ENCODE measurements at regions not wholly inside any gene's neighbourhood (a gene's known extent, or its start where the extent isn't known, plus 50 kb on each side); places are given as distances from the start of the nearest gene placed in this dataset.

DNA sequence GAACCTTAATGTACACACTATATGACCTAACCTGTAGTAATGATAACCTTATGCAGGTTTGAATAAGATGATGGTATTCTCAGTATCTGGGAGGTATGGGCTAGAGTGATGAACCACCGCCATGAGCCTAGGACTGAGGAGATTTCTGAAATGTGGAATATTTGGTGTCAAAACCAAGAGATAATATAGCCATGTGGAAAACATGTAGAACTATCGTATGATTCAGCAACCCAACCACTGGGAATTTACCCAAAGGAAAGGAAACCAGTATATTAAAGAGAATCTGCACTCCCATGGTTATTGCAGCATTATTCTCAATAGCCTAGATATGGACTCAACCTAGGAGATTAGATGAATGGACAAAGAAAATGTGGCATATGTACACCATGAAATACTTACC, 271.7 kb upstream of the BTG1 start:
- Histone ChIP-seq H3K4me1 (no peaks in the 10 kb centered on the region), H3K27me3 (no peaks in the 10 kb centered on the region), H3K9me3 (no peaks in the 10 kb centered on the region), H3K9ac (ENCODE audit: low read depth in 2 of 2, low read length in 2 of 2) (no peak overlapping the region), H3K36me3 (no peaks in the 10 kb centered on the region), H3K4me3 (no peak overlapping the region), H3K27ac (no peak overlapping the region)
- no peak for TF ChIP-seq CTCF (IDR thresholded peaks at IDR 0.05)
- no peak for DNase-seq
- intact Hi-C loops (cut with DNase I) = no loop called here

GRCh38 chr12:92416385-92416812, 270.8 kb upstream of the BTG1 start:
- Histone ChIP-seq H3K27ac (no peak overlapping the region), H3K4me1 (no peaks in the 10 kb centered on the region), H3K36me3 (no peaks in the 10 kb centered on the region), H3K9ac (ENCODE audit: low read depth in 2 of 2, low read length in 2 of 2) (no peak overlapping the region), H3K4me3 (no peak overlapping the region), H3K27me3 (no peaks in the 10 kb centered on the region), H3K9me3 (no peaks in the 10 kb centered on the region)
- TF ChIP-seq CTCF (IDR thresholded peaks at IDR 0.05) = no peak
- no peak for DNase-seq
- intact Hi-C loops (cut with DNase I) = no loop called here

- TF ChIP-seq CTCF (IDR thresholded peaks at IDR 0.05) = no peak
- intact Hi-C loops (cut with DNase I) = no loop called here
- Histone ChIP-seq H3K4me3 (no peak overlapping the region), H3K4me1 (no peaks in the 10 kb centered on the region), H3K9me3 (no peaks in the 10 kb centered on the region), H3K36me3 (no peaks in the 10 kb centered on the region), H3K27me3 (no peaks in the 10 kb centered on the region), H3K27ac (no peak overlapping the region), H3K9ac (ENCODE audit: low read depth in 2 of 2, low read length in 2 of 2) (no peak overlapping the region)
- DNase-seq = no peak
Measured at GRCh38 chr12:92414170-92415070, 268.8 kb upstream of the BTG1 start.

GRCh38 chr12:92413286-92413685, 267.6 kb upstream of the BTG1 start:
- TF ChIP-seq CTCF (IDR thresholded peaks at IDR 0.05) = no peak
- H3K36me3 ChIP-seq = no peaks in the 10 kb centered on the region
- no peak for DNase-seq
- no peaks in the 10 kb centered on the region for H3K9me3 ChIP-seq
- H3K27ac ChIP-seq = no peak overlapping the region
- no peaks in the 10 kb centered on the region for H3K27me3 ChIP-seq
- no peak overlapping the region for H3K9ac ChIP-seq (ENCODE audit: low read depth in 2 of 2, low read length in 2 of 2)
- no peak overlapping the region for H3K4me3 ChIP-seq
- no peaks in the 10 kb centered on the region for H3K4me1 ChIP-seq
- intact Hi-C loops (cut with DNase I) = no loop called here

GRCh38 chr12:92412856-92413255, 267.2 kb upstream of the BTG1 start:
- Histone ChIP-seq H3K9ac (ENCODE audit: low read depth in 2 of 2, low read length in 2 of 2) (no peak overlapping the region), H3K27me3 (no peaks in the 10 kb centered on the region), H3K27ac (no peak overlapping the region), H3K4me1 (no peaks in the 10 kb centered on the region), H3K36me3 (no peaks in the 10 kb centered on the region), H3K4me3 (no peak overlapping the region), H3K9me3 (no peaks in the 10 kb centered on the region)
- no peak for TF ChIP-seq CTCF (IDR thresholded peaks at IDR 0.05)
- no peak for DNase-seq
- intact Hi-C loops (cut with DNase I) = no loop called here

Measured in colonic mucosa (tissue), 4 donors.